Natural killer cell (primary cell): ENCODE measurements at regions not wholly inside any gene's neighbourhood (a gene's known extent, or its start where the extent isn't known, plus 50 kb on each side); places are given as distances from the start of the nearest gene placed in this dataset.

Source experiments
- ATAC-seq, 3 donors: fragments of 150-1000 bp in 2 of 3; fragments of 200-7000 bp in 1 of 3; cut with Tn5 transposase; 1 replicate in 1 of 3; 2 replicates in 2 of 3; pipeline ENCODE4 v1.10.0; 2021; ENCODE audit warnings: mild to moderate bottlenecking in 2 of 3, moderate library complexity in 2 of 3
- DNase-seq, 2 donors: peaks; one replicate each; pipeline versions ENCODE4 v3.0.0 to v3.0.0-alpha.2; 2013 to 2021; ENCODE audit warnings: mixed read lengths in 1 of 2
- H3K27ac ChIP-seq: one replicate; pipeline ENCODE4 v1.5.1; 2013; ENCODE audit warnings: mild to moderate bottlenecking, low read length
- H3K27me3 ChIP-seq: one replicate; pipeline ENCODE4 v1.6.1; 2013; ENCODE audit warnings: low read length; ENCODE audit not compliant: control insufficient read depth, insufficient read depth
- H3K36me3 ChIP-seq: one replicate; pipeline ENCODE4 v1.6.1; 2013; ENCODE audit warnings: low read length; ENCODE audit not compliant: control insufficient read depth, insufficient read depth
- H3K4me1 ChIP-seq: one replicate; pipeline ENCODE4 v1.6.1; 2013; ENCODE audit warnings: low read length; ENCODE audit not compliant: control insufficient read depth, insufficient read depth
- H3K4me3 ChIP-seq: one replicate; pipeline ENCODE4 v1.5.1; 2013; ENCODE audit warnings: low read length
- H3K9me3 ChIP-seq: one replicate; pipeline ENCODE4 v1.6.1; 2013; ENCODE audit warnings: low read length; ENCODE audit not compliant: control insufficient read depth, insufficient read depth
- H3K27ac Mint-ChIP-seq, 2 donors: one replicate each; pipeline ENCODE4 v1.8.0; 2022; ENCODE audit warnings: mild to moderate bottlenecking in 2 of 2, mixed read lengths in 2 of 2, moderate library complexity in 1 of 2
- H3K27me3 Mint-ChIP-seq, 2 donors: one replicate each; pipeline ENCODE4 v1.8.0; 2022; ENCODE audit warnings: low read depth in 2 of 2, mixed read lengths in 2 of 2
- H3K36me3 Mint-ChIP-seq: one replicate; pipeline ENCODE4 v1.8.0; 2022; ENCODE audit warnings: mixed read lengths
- H3K4me1 Mint-ChIP-seq, 2 donors: one replicate each; pipeline ENCODE4 v1.8.0; 2022; ENCODE audit warnings: mixed read lengths in 2 of 2
- H3K4me3 Mint-ChIP-seq: one replicate; pipeline ENCODE4 v1.8.0; 2022; ENCODE audit warnings: mild to moderate bottlenecking, moderate library complexity, mixed read lengths
- H3K9me3 Mint-ChIP-seq, 2 donors: one replicate each; pipeline ENCODE4 v1.8.0; 2022; ENCODE audit warnings: mixed read lengths in 2 of 2
- WGBS: methylation state at CpG from one replicate; pipeline ENCODE4 v1.1.7; 2013; ENCODE audit warnings: missing lambda C conversion rate; ENCODE audit not compliant: insufficient coverage; 5-methylcytosine and 5-hydroxymethylcytosine counted together
- intact Hi-C: fragments of 100-400 bp; cut with micrococcal nuclease; formaldehyde crosslinking; loops from one replicate; pipeline ENCODE4 v1.14.2; 2022
- TF ChIP-seq, protein P1 (sequence below): fragments of 200-600 bp; IDR thresholded peaks from one replicate; pipeline ENCODE4 v1.8.0; 2022; ENCODE audit warnings: antibody characterized with exemption

DNA sequence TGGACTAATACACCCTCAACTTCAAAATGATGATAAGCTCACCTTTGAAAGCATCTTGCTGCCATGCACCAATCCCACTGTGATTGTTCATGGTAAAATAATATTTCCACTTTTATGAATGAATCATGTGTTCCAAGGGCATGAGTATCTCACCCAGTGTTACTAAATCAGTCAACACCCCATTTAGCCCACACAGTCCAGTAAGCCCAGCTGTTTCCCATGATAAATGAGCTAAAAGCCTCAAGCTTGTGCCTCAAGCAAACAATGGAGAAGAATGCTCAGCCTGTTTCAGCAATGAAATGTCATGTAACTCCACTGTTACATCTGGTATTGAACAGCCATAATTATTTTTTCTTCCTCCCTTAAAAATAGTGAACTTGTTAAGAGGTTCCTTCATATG is 442.5 kb downstream of the XPNPEP1 start:
- Mint-ChIP-seq H3K4me1 (no peaks in the 10 kb centered on the region), H3K27me3 (no peaks in the 10 kb centered on the region), H3K36me3 (no peaks in the 10 kb centered on the region), H3K4me3 (no peak overlapping the region), H3K9me3 (peaks cover 5 to 8% of the 10 kb centered on the region in 2 donors), H3K27ac (no peak overlapping the region)
- no peak for DNase-seq
- H3K4me1 ChIP-seq, result no peaks in the 10 kb centered on the region
- no peaks in the 10 kb centered on the region for H3K27me3 ChIP-seq
- TF ChIP-seq, protein P1, sequence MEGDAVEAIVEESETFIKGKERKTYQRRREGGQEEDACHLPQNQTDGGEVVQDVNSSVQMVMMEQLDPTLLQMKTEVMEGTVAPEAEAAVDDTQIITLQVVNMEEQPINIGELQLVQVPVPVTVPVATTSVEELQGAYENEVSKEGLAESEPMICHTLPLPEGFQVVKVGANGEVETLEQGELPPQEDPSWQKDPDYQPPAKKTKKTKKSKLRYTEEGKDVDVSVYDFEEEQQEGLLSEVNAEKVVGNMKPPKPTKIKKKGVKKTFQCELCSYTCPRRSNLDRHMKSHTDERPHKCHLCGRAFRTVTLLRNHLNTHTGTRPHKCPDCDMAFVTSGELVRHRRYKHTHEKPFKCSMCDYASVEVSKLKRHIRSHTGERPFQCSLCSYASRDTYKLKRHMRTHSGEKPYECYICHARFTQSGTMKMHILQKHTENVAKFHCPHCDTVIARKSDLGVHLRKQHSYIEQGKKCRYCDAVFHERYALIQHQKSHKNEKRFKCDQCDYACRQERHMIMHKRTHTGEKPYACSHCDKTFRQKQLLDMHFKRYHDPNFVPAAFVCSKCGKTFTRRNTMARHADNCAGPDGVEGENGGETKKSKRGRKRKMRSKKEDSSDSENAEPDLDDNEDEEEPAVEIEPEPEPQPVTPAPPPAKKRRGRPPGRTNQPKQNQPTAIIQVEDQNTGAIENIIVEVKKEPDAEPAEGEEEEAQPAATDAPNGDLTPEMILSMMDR, result no peak
- H3K27ac ChIP-seq, result no peak overlapping the region
- H3K4me3 ChIP-seq, result no peak overlapping the region
- H3K9me3 ChIP-seq, result no peaks in the 10 kb centered on the region
- ATAC-seq, result no peak
- intact Hi-C loops, result no loop called here
- H3K36me3 ChIP-seq, result no peaks in the 10 kb centered on the region

GRCh38 chr10:109475711-109476421 is 447.4 kb downstream of the XPNPEP1 start:
- Histone ChIP-seq H3K4me1 (no peaks in the 10 kb centered on the region), H3K4me3 (no peak overlapping the region), H3K36me3 (no peaks in the 10 kb centered on the region), H3K27me3 (no peaks in the 10 kb centered on the region), H3K27ac (no peak overlapping the region), H3K9me3 (no peaks in the 10 kb centered on the region)
- Mint-ChIP-seq H3K27me3 (no peaks in the 10 kb centered on the region), H3K9me3 (peaks cover 5 to 6% of the 10 kb centered on the region in 2 donors), H3K4me1 (no peaks in the 10 kb centered on the region), H3K27ac (no peak overlapping the region), H3K4me3 (no peak overlapping the region), H3K36me3 (no peaks in the 10 kb centered on the region)
- intact Hi-C loops, result no loop called here
- WGBS, result 73% methylated on average over 5 of the region's 6 CpGs
- no peak for ATAC-seq
- no peak for DNase-seq
- TF ChIP-seq, protein P1, result no peak

GRCh38 chr10:109474812-109475211 is 448.5 kb downstream of the XPNPEP1 start:
- no peaks in the 10 kb centered on the region for H3K4me1 Mint-ChIP-seq
- Histone ChIP-seq H3K36me3 (no peaks in the 10 kb centered on the region), H3K4me3 (no peak overlapping the region), H3K27me3 (no peaks in the 10 kb centered on the region), H3K27ac (no peak overlapping the region), H3K9me3 (no peaks in the 10 kb centered on the region), H3K4me1 (no peaks in the 10 kb centered on the region)
- ATAC-seq (no peak), DNase-seq (no peak)
- 23% methylated on average over 4 of the region's 4 CpGs for WGBS
- TF ChIP-seq, protein P1, result no peak
- intact Hi-C loops, result no loop called here
- H3K4me3 Mint-ChIP-seq, result no peak overlapping the region
- no peaks in the 10 kb centered on the region for H3K27me3 Mint-ChIP-seq
- no peaks in the 10 kb centered on the region for H3K36me3 Mint-ChIP-seq
- no peak overlapping the region for H3K27ac Mint-ChIP-seq
- peaks cover 7 to 9% of the 10 kb centered on the region in 2 donors for H3K9me3 Mint-ChIP-seq

DNA sequence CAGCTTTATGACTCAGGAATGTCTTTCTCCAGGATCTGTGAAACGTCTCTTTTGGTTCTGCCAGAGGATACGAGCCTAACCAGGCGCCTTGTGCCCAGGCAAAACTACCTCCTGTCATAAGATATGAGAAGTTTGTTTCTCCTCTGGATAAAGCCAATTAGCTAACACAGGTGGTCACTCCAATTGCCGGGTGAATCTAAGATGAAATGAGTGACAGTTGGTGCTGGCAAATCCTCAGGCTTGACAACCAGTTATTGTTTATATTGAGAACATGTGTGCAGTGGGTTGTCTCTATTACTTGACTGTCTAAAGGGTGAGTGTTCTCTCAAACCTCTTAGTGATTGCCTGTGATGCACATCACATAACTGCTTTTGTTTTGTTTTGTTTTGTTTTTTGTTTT is 449.1 kb downstream of the XPNPEP1 start:
- peaks cover 7 to 9% of the 10 kb centered on the region in 2 donors for H3K9me3 Mint-ChIP-seq
- Histone ChIP-seq H3K4me1 (no peaks in the 10 kb centered on the region), H3K27ac (no peak overlapping the region), H3K36me3 (no peaks in the 10 kb centered on the region), H3K9me3 (no peaks in the 10 kb centered on the region), H3K27me3 (no peaks in the 10 kb centered on the region), H3K4me3 (no peak overlapping the region)
- no peaks in the 10 kb centered on the region for H3K27me3 Mint-ChIP-seq
- ATAC-seq, result no peak
- no peak overlapping the region for H3K4me3 Mint-ChIP-seq
- H3K4me1 Mint-ChIP-seq, result no peaks in the 10 kb centered on the region
- no peak overlapping the region for H3K27ac Mint-ChIP-seq
- no peaks in the 10 kb centered on the region for H3K36me3 Mint-ChIP-seq
- TF ChIP-seq, protein P1, result no peak
- DNase-seq, result no peak
- 55% methylated on average over 4 of the region's 4 CpGs for WGBS
- intact Hi-C loops, result no loop called here
